GM10248 (cell line): ENCODE measurements at regions not wholly inside any gene's neighbourhood (a gene's known extent, or its start where the extent isn't known, plus 50 kb on each side); places are given as distances from the start of the nearest gene placed in this dataset.

ENCODE experiments used
- CTCF ChIA-PET: fragments of 300-600 bp; sonication (Branson Sonifier 250); formaldehyde crosslinking; extraction: SDS; loops from one replicate; lab custom pipeline; 2021; ENCODE audit warnings: antibody characterized with exemption; lab: Yijun Ruan, JAX
- POLR2A ChIA-PET: fragments of 350-650 bp; sonication (Branson Sonifier 250); formaldehyde crosslinking; extraction: SDS; loops from one replicate; lab custom pipeline; 2020; ENCODE audit warnings: antibody characterized with exemption; lab: Yijun Ruan, JAX
- DNase-seq: peaks from one replicate; pipeline ENCODE4 v3.0.0; 2012; ENCODE audit errors: extremely low spot score
- CTCF ChIP-seq: IDR thresholded peaks from 2 replicates; pipeline ENCODE4 v1.5.1; 2012; ENCODE audit warnings: mild to moderate bottlenecking, low read depth; ENCODE audit errors: extremely low read depth, missing control alignments, control extremely low read depth

DNA sequence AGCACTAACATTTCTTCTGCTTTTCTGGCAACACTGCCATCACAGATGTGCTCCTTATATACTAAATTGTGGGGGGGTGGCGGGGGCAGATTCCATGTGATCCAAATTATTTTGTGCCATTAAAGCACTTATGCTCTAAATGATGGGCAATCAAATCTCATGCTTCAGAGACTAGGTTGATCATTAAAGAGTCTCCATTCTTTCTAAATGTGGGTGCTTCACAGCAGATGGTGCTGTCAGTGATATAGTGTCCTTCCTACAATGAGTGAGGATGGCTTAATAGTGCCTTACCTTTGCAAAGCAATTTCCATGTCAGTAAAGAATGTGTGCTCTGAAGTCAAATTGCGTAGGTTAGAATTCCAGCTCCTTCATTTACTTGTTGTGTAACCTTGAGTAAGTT, 589.8 kb downstream of the ETS1 start:
- ChIA-PET POLR2A (no interaction called here), CTCF (interaction anchor here (1.0 kb wide), 1 partner anchor 13 kb away, joined by 4 read pairs; no protein-coding TSS in a partner anchor)
- no peak for TF ChIP-seq CTCF
- DNase-seq: no peak

DNA sequence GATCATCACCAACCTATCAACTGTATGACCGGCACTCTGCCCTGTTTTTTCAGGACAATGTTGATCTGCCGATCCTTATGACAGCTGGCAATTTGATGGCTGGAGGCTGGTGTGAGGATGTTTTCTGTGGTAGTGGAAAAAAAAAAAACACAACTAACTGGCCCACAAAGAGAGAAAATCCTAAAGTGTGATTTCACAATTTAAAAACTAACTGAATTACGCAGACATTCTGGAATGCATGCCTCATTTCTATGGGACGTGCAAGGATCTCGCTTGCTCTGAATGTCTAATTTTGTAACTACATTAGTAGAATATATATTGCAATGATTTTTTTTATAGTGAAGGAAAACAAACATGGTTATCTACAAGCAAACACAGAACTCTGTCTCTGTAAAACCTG, 590.5 kb downstream of the ETS1 start:
- no peak for DNase-seq
- ChIA-PET CTCF (no interaction called here), POLR2A (no interaction called here)
- TF ChIP-seq CTCF: no peak

DNA sequence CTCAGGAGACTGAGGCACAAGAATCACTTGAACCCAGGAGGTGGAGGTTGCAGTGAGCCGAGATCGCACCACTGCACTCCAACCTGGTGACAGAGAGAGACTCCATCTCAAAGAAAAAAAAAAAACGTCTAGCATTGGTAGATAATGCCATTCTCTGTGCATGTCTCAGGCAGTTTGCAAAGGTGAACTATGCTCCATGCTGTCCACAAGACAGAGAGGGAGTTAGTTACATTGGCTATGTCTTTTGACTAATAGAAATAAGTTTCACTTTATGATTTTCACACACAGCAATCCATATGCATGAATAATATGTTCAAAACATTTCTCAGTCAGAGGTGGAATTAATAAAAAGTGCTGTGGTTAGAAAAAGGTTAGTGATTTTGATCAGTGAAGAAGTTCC, 591.4 kb downstream of the ETS1 start:
- DNase-seq: no peak
- TF ChIP-seq CTCF: no peak
- CTCF ChIA-PET: interaction anchor here (0.7 to 1.3 kb wide), 2 partner anchors 10 to 143 kb away, joined by 3 to 4 read pairs; no protein-coding TSS in a partner anchor
- POLR2A ChIA-PET: no interaction called here

- CTCF ChIA-PET: interaction anchor here (1.3 kb wide), 1 partner anchor 11 kb away, joined by 4 read pairs; no protein-coding TSS in a partner anchor
- TF ChIP-seq CTCF: no peak
- POLR2A ChIA-PET: no interaction called here
- DNase-seq: no peak
Measured at GRCh38 chr11:127994736-127995135, 592.6 kb downstream of the ETS1 start.

DNA sequence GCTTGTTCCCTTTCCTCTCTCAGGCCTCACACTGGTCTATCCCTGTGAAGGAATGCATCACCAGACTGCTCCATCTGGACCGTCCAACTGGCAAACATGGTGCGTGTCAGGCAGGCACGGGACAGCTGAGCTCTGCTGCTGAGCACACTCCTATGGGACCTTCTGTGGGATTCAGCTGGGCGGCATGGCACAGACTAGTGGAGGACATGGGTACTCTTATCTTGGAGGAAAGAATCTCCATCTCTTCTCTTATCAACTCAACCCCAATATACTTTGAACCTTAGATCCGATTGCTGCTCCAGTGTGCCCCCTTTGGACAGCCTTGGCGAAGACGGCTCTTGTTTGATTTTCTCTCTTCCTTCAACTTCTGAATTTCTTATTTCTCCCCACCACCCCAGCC, 593.6 kb downstream of the ETS1 start:
- no peak for TF ChIP-seq CTCF
- DNase-seq: no peak
- ChIA-PET POLR2A (no interaction called here), CTCF (no interaction called here)

DNA sequence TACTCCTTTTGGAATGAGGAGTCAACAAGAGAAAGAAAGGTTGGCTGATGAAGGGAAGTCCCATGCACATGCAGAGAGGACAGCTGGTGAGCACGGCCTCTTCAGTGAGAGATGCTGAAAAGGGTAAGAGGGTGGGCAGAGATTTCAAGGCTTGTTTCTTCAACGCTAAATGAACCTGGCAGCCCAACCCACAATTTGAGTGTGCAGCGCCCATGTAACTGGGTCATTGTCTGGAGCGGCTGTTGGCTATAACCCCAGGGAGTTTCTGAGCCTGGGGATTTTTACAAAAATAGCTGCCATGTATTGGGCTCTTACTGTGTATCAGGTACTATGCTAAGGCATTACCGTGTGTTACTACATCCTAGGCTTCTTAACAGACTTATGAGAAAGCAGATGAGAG, 594.1 kb downstream of the ETS1 start:
- DNase-seq: no peak
- POLR2A ChIA-PET: no interaction called here
- TF ChIP-seq CTCF: no peak
- CTCF ChIA-PET: no interaction called here
